ENCODE measurements at regions not wholly inside any gene's neighbourhood (a gene's known extent, or its start where the extent isn't known, plus 50 kb on each side); places are given as distances from the start of the nearest gene placed in this dataset.

- TF ChIP-seq CTCF (CRISPR knock-in tag; IDR thresholded peaks at IDR 0.05), result no peak
- TF ChIP-seq MAX (IDR thresholded peaks at IDR 0.05), result no peak
- TF ChIP-seq TP53 (CRISPR knock-in tag; conservative IDR thresholded peaks at IDR 0.05), result no peak
- no peak for TF ChIP-seq ZNF629 (CRISPR knock-in tag; conservative IDR thresholded peaks at IDR 0.05)
- TF ChIP-seq EP300 (IDR thresholded peaks at IDR 0.05; ENCODE audit: low read depth in 2 of 2, low read length in 2 of 2), result no peak
- no peak for TF ChIP-seq EP300 (CRISPR knock-in tag; IDR thresholded peaks at IDR 0.05; ENCODE audit: borderline replicate concordance)
- no peak for TF ChIP-seq ZNF652 (CRISPR knock-in tag; IDR thresholded peaks at IDR 0.05; ENCODE audit: borderline replicate concordance, low read depth)
- no peak for TF ChIP-seq IKZF1 (IDR thresholded peaks at IDR 0.05)
- TF ChIP-seq ARID4A (CRISPR knock-in tag; IDR thresholded peaks at IDR 0.05; ENCODE audit: borderline replicate concordance), result no peak
- TF ChIP-seq NR3C1 (CRISPR knock-in tag; IDR thresholded peaks at IDR 0.05), result no peak
- TF ChIP-seq ZNF282 (IDR thresholded peaks at IDR 0.05; ENCODE audit: partially characterized antibody), result no peak
Observed at GRCh38 chr2:78068808-78069207, 546.6 kb upstream of the LRRTM4 start.

Measured in HepG2 (cell line).